ENCODE measurements at regions not wholly inside any gene's neighbourhood (a gene's known extent, or its start where the extent isn't known, plus 50 kb on each side); places are given as distances from the start of the nearest gene placed in this dataset.

- DNase-seq (ENCODE audit: low read depth): no peak
Measured at GRCh38 chr20:39568109-39568508, 606.0 kb downstream of the DHX35 start.

GRCh38 chr20:39563349-39563748 lies 601.2 kb downstream of the DHX35 start:
- DNase-seq (ENCODE audit: low read depth): no peak

- DNase-seq (ENCODE audit: low read depth): no peak
Measured at GRCh38 chr20:39554341-39554740, 592.2 kb downstream of the DHX35 start.

- no peak for DNase-seq (ENCODE audit: low read depth)
Measured at GRCh38 chr20:39553120-39553519, 591.0 kb downstream of the DHX35 start.

- no peak for DNase-seq (ENCODE audit: low read depth)
Measured at GRCh38 chr20:39549733-39550132, 587.6 kb downstream of the DHX35 start.

- DNase-seq (ENCODE audit: low read depth): no peak
Measured at GRCh38 chr20:39547546-39548408, 585.6 kb downstream of the DHX35 start.

GRCh38 chr20:39541136-39541803 lies 579.1 kb downstream of the DHX35 start:
- no peak for DNase-seq (ENCODE audit: low read depth)

- DNase-seq (ENCODE audit: low read depth): no peak
Measured at GRCh38 chr20:39538317-39538716, 576.2 kb downstream of the DHX35 start.

- DNase-seq (ENCODE audit: low read depth): no peak
Measured at GRCh38 chr20:39535301-39535700, 573.2 kb downstream of the DHX35 start.

GRCh38 chr20:39534846-39535245 lies 572.7 kb downstream of the DHX35 start:
- no peak for DNase-seq (ENCODE audit: low read depth)

GRCh38 chr20:39533858-39534257 lies 571.7 kb downstream of the DHX35 start:
- DNase-seq (ENCODE audit: low read depth): no peak

- DNase-seq (ENCODE audit: low read depth): no peak
Measured at GRCh38 chr20:39532205-39532604, 570.1 kb downstream of the DHX35 start.

GRCh38 chr20:39528436-39528835 lies 566.3 kb downstream of the DHX35 start:
- DNase-seq (ENCODE audit: low read depth): no peak

- DNase-seq (ENCODE audit: low read depth): peak; percentile 50
Measured at GRCh38 chr20:39524371-39524911, 562.3 kb downstream of the DHX35 start.

- DNase-seq (ENCODE audit: low read depth): no peak
Measured at GRCh38 chr20:39523405-39523804, 561.3 kb downstream of the DHX35 start.

GRCh38 chr20:39518654-39519053 lies 556.5 kb downstream of the DHX35 start:
- no peak for DNase-seq (ENCODE audit: low read depth)

GRCh38 chr20:39516964-39517363 lies 554.8 kb downstream of the DHX35 start:
- DNase-seq (ENCODE audit: low read depth): no peak

- no peak for DNase-seq (ENCODE audit: low read depth)
Measured at GRCh38 chr20:39504710-39505094, 542.6 kb downstream of the DHX35 start.

GRCh38 chr20:39503902-39504709 lies 542.0 kb downstream of the DHX35 start:
- no peak for DNase-seq (ENCODE audit: low read depth)

- DNase-seq (ENCODE audit: low read depth): no peak
Measured at GRCh38 chr20:39492223-39492797, 530.2 kb downstream of the DHX35 start.

- no peak for DNase-seq (ENCODE audit: low read depth)
Measured at GRCh38 chr20:39491711-39492110, 529.6 kb downstream of the DHX35 start.

- DNase-seq (ENCODE audit: low read depth): no peak
Measured at GRCh38 chr20:39489986-39490560, 527.9 kb downstream of the DHX35 start.

All from stromal cell of bone marrow (primary cell).